ENCODE measurements at regions not wholly inside any gene's neighbourhood (a gene's known extent, or its start where the extent isn't known, plus 50 kb on each side); places are given as distances from the start of the nearest gene placed in this dataset.
"Not testable (repeated sequence)": the region's sequence is repeated elsewhere in the genome, so short reads cannot be mapped to it uniquely, and the experiment has no call there.

DNA sequence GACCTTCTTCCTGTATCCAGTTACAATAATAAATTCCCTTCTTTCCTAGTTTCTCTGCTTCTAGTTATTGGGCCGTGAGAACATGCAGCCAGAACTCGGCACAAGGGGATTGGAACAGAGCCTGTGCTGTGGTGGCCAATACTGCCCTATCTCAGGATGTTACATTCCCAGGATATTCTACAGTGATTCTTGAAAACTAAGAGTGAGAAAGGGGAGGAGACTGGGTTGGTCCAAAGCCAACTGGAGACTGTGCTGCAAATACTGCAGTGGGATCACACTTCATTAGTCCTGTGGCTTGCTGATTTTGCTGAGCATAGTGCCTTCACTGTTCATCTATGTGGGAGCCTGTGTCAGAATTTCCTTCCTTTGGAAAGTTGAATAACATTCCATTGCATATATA is 456.8 kb downstream of the RPIA start:
- TF ChIP-seq ARNTL (CRISPR knock-in tag; IDR thresholded peaks at IDR 0.05; ENCODE audit: borderline replicate concordance, low read depth); PATZ1 (CRISPR knock-in tag; IDR thresholded peaks at IDR 0.05; ENCODE audit: borderline replicate concordance): not testable (repeated sequence)
